GM21381 (cell line): ENCODE measurements at regions not wholly inside any gene's neighbourhood (a gene's known extent, or its start where the extent isn't known, plus 50 kb on each side); places are given as distances from the start of the nearest gene placed in this dataset.

Source experiments
- ATAC-seq: cut with Tn5 transposase; IDR thresholded peaks from one replicate; pipeline ENCODE4 v1.9.1; 2021; ENCODE audit warnings: mild to moderate bottlenecking, moderate library complexity; ENCODE audit not compliant: unreplicated experiment

- no peak for ATAC-seq
These were observed 309.2 kb upstream of the ZMIZ1 start for GRCh38 chr10:78759456-78760120.

- no peak for ATAC-seq
These were observed 308.1 kb upstream of the ZMIZ1 start for GRCh38 chr10:78760463-78761310.

- ATAC-seq: no peak
These were observed 307.4 kb upstream of the ZMIZ1 start for GRCh38 chr10:78761311-78761781.

- no peak for ATAC-seq
These were observed 306.6 kb upstream of the ZMIZ1 start for GRCh38 chr10:78762086-78762630.

- ATAC-seq: no peak
These were observed 305.5 kb upstream of the ZMIZ1 start for GRCh38 chr10:78763234-78763633.

- ATAC-seq: no peak
These were observed 304.9 kb upstream of the ZMIZ1 start for GRCh38 chr10:78763651-78764395.

GRCh38 chr10:78764436-78764835 lies 304.3 kb upstream of the ZMIZ1 start:
- no peak for ATAC-seq

- ATAC-seq: no peak
These were observed 303.8 kb upstream of the ZMIZ1 start for GRCh38 chr10:78764846-78765430.

GRCh38 chr10:78765726-78766335 lies 302.9 kb upstream of the ZMIZ1 start:
- no peak for ATAC-seq

GRCh38 chr10:78766603-78767002 lies 302.2 kb upstream of the ZMIZ1 start:
- no peak for ATAC-seq

GRCh38 chr10:78768041-78768835 lies 300.5 kb upstream of the ZMIZ1 start:
- ATAC-seq: no peak

- ATAC-seq: no peak
These were observed 299.9 kb upstream of the ZMIZ1 start for GRCh38 chr10:78768876-78769275.

GRCh38 chr10:78769526-78769925 lies 299.2 kb upstream of the ZMIZ1 start:
- no peak for ATAC-seq

GRCh38 chr10:78770167-78771090 lies 298.3 kb upstream of the ZMIZ1 start:
- ATAC-seq: no peak

GRCh38 chr10:78771260-78771659 lies 297.5 kb upstream of the ZMIZ1 start:
- no peak for ATAC-seq

GRCh38 chr10:78771808-78772455 lies 296.8 kb upstream of the ZMIZ1 start:
- ATAC-seq: no peak

- ATAC-seq: no peak
These were observed 296.3 kb upstream of the ZMIZ1 start for GRCh38 chr10:78772486-78772885.

GRCh38 chr10:78772986-78773530 lies 295.7 kb upstream of the ZMIZ1 start:
- no peak for ATAC-seq
